Neuronal stem cell (in vitro differentiated cells): ENCODE measurements at regions not wholly inside any gene's neighbourhood (a gene's known extent, or its start where the extent isn't known, plus 50 kb on each side); places are given as distances from the start of the nearest gene placed in this dataset.

Experiments
- DNase-seq: peaks from one replicate; pipeline ENCODE4 v3.0.0-alpha.2; 2013; ENCODE audit warnings: low spot score
- H2AFZ ChIP-seq: one replicate; pipeline ENCODE4 v1.6.1; 2013; ENCODE audit warnings: mild to moderate bottlenecking, low read length, inconsistent platforms
- H2AK5ac ChIP-seq: 2 replicates; pipeline ENCODE4 v1.6.1; 2013; ENCODE audit warnings: low read depth, mild to moderate bottlenecking, inconsistent platforms, low read length, moderate library complexity, mixed read lengths
- H2BK120ac ChIP-seq: 2 replicates; pipeline ENCODE4 v1.6.1; 2013; ENCODE audit warnings: low read depth, mild to moderate bottlenecking, inconsistent platforms, low read length, moderate library complexity, mixed read lengths
- H2BK12ac ChIP-seq: one replicate; pipeline ENCODE4 v1.6.1; 2013; ENCODE audit warnings: low read length, inconsistent platforms
- H2BK15ac ChIP-seq: 2 replicates; pipeline ENCODE4 v1.6.1; 2013; ENCODE audit warnings: mild to moderate bottlenecking, low read length, inconsistent platforms, mixed read lengths
- H2BK5ac ChIP-seq: one replicate; pipeline ENCODE4 v1.6.1; 2013; ENCODE audit warnings: inconsistent platforms, mild to moderate bottlenecking, low read length, moderate library complexity
- H3K14ac ChIP-seq: one replicate; pipeline ENCODE4 v1.6.1; 2013; ENCODE audit warnings: low read length, inconsistent platforms
- H3K18ac ChIP-seq: 2 replicates; pipeline ENCODE4 v1.6.1; 2013; ENCODE audit warnings: low read length, inconsistent platforms
- H3K23ac ChIP-seq: 2 replicates; pipeline ENCODE4 v1.6.1; 2013; ENCODE audit warnings: low read depth, mild to moderate bottlenecking, mixed read lengths, low read length, inconsistent platforms; ENCODE audit not compliant: poor library complexity
- H3K27ac ChIP-seq: replicated peaks from 3 replicates; pipeline ENCODE4 v1.5.1; 2013; ENCODE audit warnings: low read length, inconsistent platforms
- H3K27me3 ChIP-seq, 3 experiments: 2 replicates each; pipeline ENCODE4 v1.6.1; 2013; ENCODE audit warnings: low read length in 3 of 3, mild to moderate bottlenecking in 2 of 3, inconsistent platforms in 1 of 3, low read depth in 1 of 3, mixed read lengths in 1 of 3, moderate library complexity in 1 of 3; ENCODE audit not compliant: control insufficient read depth in 3 of 3, insufficient read depth in 3 of 3
- H3K36me3 ChIP-seq, 2 donors: replicated peaks in 1 of 2; 2 replicates each; pipeline ENCODE4 v1.6.1; 2013; ENCODE audit warnings: low read length in 2 of 2; ENCODE audit not compliant: control insufficient read depth in 2 of 2, insufficient read depth in 2 of 2
- H3K4ac ChIP-seq: 2 replicates; pipeline ENCODE4 v1.6.1; 2013; ENCODE audit warnings: inconsistent platforms, mild to moderate bottlenecking, low read length, moderate library complexity
- H3K4me1 ChIP-seq, 2 donors: 1 replicate in 1 of 2; 2 replicates in 1 of 2; pipeline ENCODE4 v1.6.1; 2013; ENCODE audit warnings: low read length in 2 of 2, low read depth in 1 of 2; ENCODE audit not compliant: control insufficient read depth in 2 of 2, insufficient read depth in 1 of 2
- H3K4me2 ChIP-seq: one replicate; pipeline ENCODE4 v1.6.1; 2013; ENCODE audit warnings: mild to moderate bottlenecking, low read length, inconsistent platforms; ENCODE audit not compliant: insufficient read depth, poor library complexity, severe bottlenecking
- H3K4me3 ChIP-seq, 2 donors: 2 replicates each; pipeline ENCODE4 v1.5.1; 2013; ENCODE audit warnings: low read length in 2 of 2, mild to moderate bottlenecking in 2 of 2, inconsistent platforms in 1 of 2, moderate library complexity in 1 of 2
- H3K79me1 ChIP-seq: one replicate; pipeline ENCODE4 v1.6.1; 2013; ENCODE audit warnings: low read depth, mild to moderate bottlenecking, inconsistent platforms, low read length, moderate library complexity
- H3K9ac ChIP-seq: one replicate; pipeline ENCODE4 v1.6.1; 2013; ENCODE audit warnings: mild to moderate bottlenecking, low read depth, low read length, inconsistent platforms; ENCODE audit not compliant: poor library complexity
- H3K9me3 ChIP-seq, 2 donors: replicated peaks in 1 of 2; 2 replicates each; pipeline versions ENCODE3 to v1.6.1; 2013; ENCODE audit warnings: low read length in 2 of 2, mild to moderate bottlenecking in 2 of 2, inconsistent platforms in 1 of 2, low read depth in 1 of 2, mixed read lengths in 1 of 2, moderate library complexity in 1 of 2; ENCODE audit not compliant: control insufficient read depth in 2 of 2, insufficient read depth in 1 of 2
- H4K8ac ChIP-seq: one replicate; pipeline ENCODE4 v1.6.1; 2013; ENCODE audit warnings: low read depth, mild to moderate bottlenecking, inconsistent platforms, low read length, moderate library complexity
- H4K91ac ChIP-seq: one replicate; pipeline ENCODE4 v1.6.1; 2013; ENCODE audit warnings: low read length, low read depth, mild to moderate bottlenecking, inconsistent platforms; ENCODE audit not compliant: poor library complexity
- WGBS, 2 donors: extraction: QIAGEN DNeasy Blood & Tissue Kit; methylation state at CpG; one replicate each; pipeline ENCODE4 v1.1.7; 2013; ENCODE audit warnings: missing lambda C conversion rate in 2 of 2, mixed read lengths in 1 of 2; ENCODE audit not compliant: insufficient read length in 2 of 2, insufficient replicate concordance in 1 of 2; ENCODE audit errors: extremely low coverage in 2 of 2; 5-methylcytosine and 5-hydroxymethylcytosine counted together

- no peaks in the 10 kb centered on the region for H3K36me3 ChIP-seq
- H3K9ac ChIP-seq = no peak overlapping the region
- H3K27me3 ChIP-seq = no peaks in the 10 kb centered on the region
- no peaks in the 10 kb centered on the region for H3K9me3 ChIP-seq
- no CpG with 5 or more reads among the region's 4 CpGs for WGBS, 2 donors
- H3K4me3 ChIP-seq = no peak overlapping the region
- peak overlapping the region; percentile 37 for H3K4me2 ChIP-seq
- H2AK5ac ChIP-seq = no peak overlapping the region
- H3K18ac ChIP-seq = peak overlapping the region; percentile 4
- H2BK120ac ChIP-seq = no peak overlapping the region
- H3K4ac ChIP-seq = no peak overlapping the region
- peaks cover 6 to 19% of the 10 kb centered on the region in 2 donors for H3K4me1 ChIP-seq
- no peak overlapping the region for H3K14ac ChIP-seq
- no peak overlapping the region for H2BK5ac ChIP-seq
- no peaks in the 10 kb centered on the region for H3K79me1 ChIP-seq
- H2BK15ac ChIP-seq = no peak overlapping the region
- no peak overlapping the region for H2BK12ac ChIP-seq
- H3K23ac ChIP-seq = no peak overlapping the region
- no peak for DNase-seq
- peak overlapping the region; percentile 90 for H2AFZ ChIP-seq
- no peak overlapping the region for H4K91ac ChIP-seq
- H3K27ac ChIP-seq = peak overlapping the region; percentile 79
- no peak overlapping the region for H4K8ac ChIP-seq
Measured at GRCh38 chr12:103011974-103012763, 54.7 kb downstream of the ASCL1 start.

GRCh38 chr12:103012884-103013283, 55.4 kb downstream of the ASCL1 start:
- Histone ChIP-seq H3K4me3 (peak overlapping the region in 1 of 2 donors; percentile 28), H2AK5ac (no peak overlapping the region), H3K79me1 (no peaks in the 10 kb centered on the region), H3K4ac (no peak overlapping the region), H4K91ac (no peak overlapping the region), H2AFZ (peak overlapping the region; percentile 90), H4K8ac (no peak overlapping the region), H2BK15ac (no peak overlapping the region), H3K27ac (peak overlapping the region; percentile 79), H3K4me2 (peak overlapping the region; percentile 37), H2BK12ac (no peak overlapping the region), H3K36me3 (no peaks in the 10 kb centered on the region), H3K18ac (peak overlapping the region; percentile 4), H3K9me3 (no peaks in the 10 kb centered on the region), H2BK120ac (no peak overlapping the region), H3K9ac (no peak overlapping the region), H3K23ac (no peak overlapping the region), H3K14ac (no peak overlapping the region), H3K4me1 (peaks cover 6 to 19% of the 10 kb centered on the region in 2 donors), H3K27me3 (no peaks in the 10 kb centered on the region), H2BK5ac (no peak overlapping the region)
- WGBS, 2 donors = no CpG with 5 or more reads among the region's 8 CpGs
- peak; percentile 74 for DNase-seq

- no CpG with 5 or more reads among the region's 9 CpGs for WGBS, 2 donors
- no peak overlapping the region for H3K14ac ChIP-seq
- H3K4me3 ChIP-seq = no peak overlapping the region
- H2BK12ac ChIP-seq = no peak overlapping the region
- peak overlapping the region; percentile 16 for H2BK5ac ChIP-seq
- no peaks in the 10 kb centered on the region for H3K27me3 ChIP-seq
- no peak overlapping the region for H4K91ac ChIP-seq
- peak overlapping the region; percentile 68 for H3K27ac ChIP-seq
- peak overlapping the region; percentile 43 for H2AK5ac ChIP-seq
- peak overlapping the region; percentile 26 for H4K8ac ChIP-seq
- H3K36me3 ChIP-seq = no peaks in the 10 kb centered on the region
- H3K9ac ChIP-seq = no peak overlapping the region
- peak overlapping the region; percentile 90 for H2AFZ ChIP-seq
- H2BK120ac ChIP-seq = no peak overlapping the region
- peaks cover 6 to 19% of the 10 kb centered on the region in 2 donors for H3K4me1 ChIP-seq
- no peak overlapping the region for H2BK15ac ChIP-seq
- H3K23ac ChIP-seq = peak overlapping the region; percentile 2
- DNase-seq = no peak
- H3K4me2 ChIP-seq = no peak overlapping the region
- no peak overlapping the region for H3K4ac ChIP-seq
- no peaks in the 10 kb centered on the region for H3K9me3 ChIP-seq
- no peaks in the 10 kb centered on the region for H3K79me1 ChIP-seq
- H3K18ac ChIP-seq = peak overlapping the region; percentile 49
Measured at GRCh38 chr12:103013741-103014300, 56.3 kb downstream of the ASCL1 start.

GRCh38 chr12:103016381-103016780, 58.9 kb downstream of the ASCL1 start:
- H3K4me2 ChIP-seq = no peak overlapping the region
- H4K8ac ChIP-seq = no peak overlapping the region
- peaks cover 6 to 19% of the 10 kb centered on the region in 2 donors for H3K4me1 ChIP-seq
- no peak overlapping the region for H4K91ac ChIP-seq
- no peaks in the 10 kb centered on the region for H3K79me1 ChIP-seq
- H3K9ac ChIP-seq = no peak overlapping the region
- H3K27me3 ChIP-seq = no peaks in the 10 kb centered on the region
- no peak overlapping the region for H2AFZ ChIP-seq
- no peak overlapping the region for H2BK120ac ChIP-seq
- H3K9me3 ChIP-seq = peaks cover 0 to 2% of the 10 kb centered on the region in 2 donors
- H3K36me3 ChIP-seq = no peaks in the 10 kb centered on the region
- no peak overlapping the region for H3K23ac ChIP-seq
- H2BK15ac ChIP-seq = no peak overlapping the region
- H3K14ac ChIP-seq = no peak overlapping the region
- H3K18ac ChIP-seq = no peak overlapping the region
- no peak overlapping the region for H2BK5ac ChIP-seq
- no peak overlapping the region for H3K4me3 ChIP-seq
- H2BK12ac ChIP-seq = no peak overlapping the region
- no peak overlapping the region for H2AK5ac ChIP-seq
- H3K4ac ChIP-seq = no peak overlapping the region
- no peak for DNase-seq
- no peak overlapping the region for H3K27ac ChIP-seq
